H1 (cell line): ENCODE measurements at regions not wholly inside any gene's neighbourhood (a gene's known extent, or its start where the extent isn't known, plus 50 kb on each side); places are given as distances from the start of the nearest gene placed in this dataset.

Experiments
- CTCF ChIA-PET: fragments of 300-600 bp; sonication (Branson Sonifier 250); formaldehyde crosslinking; loops from one replicate; lab custom pipeline; 2021; ENCODE audit not compliant: partially characterized antibody; lab: Charles Lee
- POLR2A ChIA-PET: fragments of 300-600 bp; sonication (Branson Sonifier 250); formaldehyde crosslinking; loops from one replicate; lab custom pipeline; 2021; ENCODE audit warnings: inconsistent platforms; ENCODE audit not compliant: partially characterized antibody; lab: Charles Lee
- DNase-seq, 2 experiments: peaks; one replicate each; pipeline versions ENCODE4 v3.0.0 to v3.0.0-alpha.2; 2010 to 2022; ENCODE audit warnings: low spot score in 2 of 2, low read depth in 1 of 2, mixed read lengths in 1 of 2
- FAIRE-seq: peaks from 2 replicates; lab custom pipeline; 2011; peaks lifted over from hg19 to GRCh38; lab: Jason Lieb, UNC
- H2AFZ ChIP-seq: 2 replicates; pipeline ENCODE4 v1.8.1; 2012; ENCODE audit warnings: low read length, inconsistent platforms
- H2AK5ac ChIP-seq: 2 replicates; pipeline ENCODE4 v1.6.1; 2013; ENCODE audit warnings: low read depth, low read length
- H2BK120ac ChIP-seq: replicated peaks from 2 replicates; pipeline ENCODE3; 2013; ENCODE audit warnings: low read depth, low read length, inconsistent platforms
- H2BK12ac ChIP-seq: 2 replicates; pipeline ENCODE4 v1.6.1; 2013; ENCODE audit warnings: low read depth, low read length
- H2BK15ac ChIP-seq: 2 replicates; pipeline ENCODE4 v1.6.1; 2013; ENCODE audit warnings: low read length
- H2BK20ac ChIP-seq: 2 replicates; pipeline ENCODE4 v1.6.1; 2013; ENCODE audit warnings: low read length
- H2BK5ac ChIP-seq: 2 replicates; pipeline ENCODE4 v1.6.1; 2013; ENCODE audit warnings: low read depth, low read length
- H3K14ac ChIP-seq: 2 replicates; pipeline ENCODE4 v1.6.1; 2013; ENCODE audit warnings: inconsistent platforms; ENCODE audit not compliant: insufficient read length
- H3K18ac ChIP-seq: 2 replicates; pipeline ENCODE4 v1.6.1; 2013; ENCODE audit warnings: low read length; ENCODE audit errors: extremely low read depth
- H3K23ac ChIP-seq: 2 replicates; pipeline ENCODE4 v1.6.1; 2013; ENCODE audit warnings: inconsistent platforms; ENCODE audit not compliant: insufficient read length
- H3K23me2 ChIP-seq: 2 replicates; pipeline ENCODE4 v1.6.1; 2013; ENCODE audit warnings: low read depth, low read length
- H3K27ac ChIP-seq: 2 replicates; pipeline ENCODE4 v1.6.1; 2011; ENCODE audit warnings: low read depth, low read length, inconsistent platforms
- H3K27me3 ChIP-seq, 4 experiments: replicated peaks in 1 of 4; 1 replicate in 1 of 4; 2 replicates in 3 of 4; pipeline versions ENCODE4 v1.6.1 to v1.8.1; 2011 to 2013; ENCODE audit warnings: low read length in 3 of 4, mild to moderate bottlenecking in 3 of 4, inconsistent platforms in 2 of 4, mixed read lengths in 2 of 4, moderate library complexity in 1 of 4; ENCODE audit not compliant: control insufficient read depth in 3 of 4, insufficient read depth in 3 of 4; ENCODE audit errors: extremely low read depth in 1 of 4
- H3K36me3 ChIP-seq, 4 experiments: 2 replicates each; pipeline versions ENCODE4 v1.6.1 to v1.8.1; 2011 to 2013; ENCODE audit warnings: mild to moderate bottlenecking in 4 of 4, low read length in 3 of 4, moderate library complexity in 2 of 4, control low read depth in 1 of 4, inconsistent platforms in 1 of 4; ENCODE audit not compliant: insufficient read depth in 4 of 4, control insufficient read depth in 2 of 4
- H3K4ac ChIP-seq: replicated peaks from 2 replicates; pipeline ENCODE3; 2013; ENCODE audit warnings: low read length, low read depth, mixed read lengths, inconsistent platforms; ENCODE audit not compliant: insufficient read length
- H3K4me1 ChIP-seq, 4 experiments: replicated peaks in 1 of 4; 1 replicate in 1 of 4; 2 replicates in 3 of 4; pipeline versions ENCODE4 v1.6.1 to v1.8.1; 2011 to 2013; ENCODE audit warnings: low read length in 3 of 4, inconsistent platforms in 2 of 4, mixed read lengths in 1 of 4; ENCODE audit not compliant: insufficient read depth in 4 of 4, control insufficient read depth in 3 of 4
- H3K4me2 ChIP-seq, 2 experiments: 2 replicates each; pipeline versions ENCODE4 v1.6.1 to v1.8.1; 2011 to 2013; ENCODE audit warnings: low read depth in 2 of 2, low read length in 2 of 2, control low read depth in 1 of 2, inconsistent platforms in 1 of 2, mild to moderate bottlenecking in 1 of 2; ENCODE audit not compliant: insufficient read depth in 1 of 2
- H3K4me3 ChIP-seq, 4 experiments: fragments of 200-600, 300-600 bp in 1 of 4; sonication (generic), shearing (Covaris generic), sonication (Bioruptor Twin) in 1 of 4; 2 replicates each; pipeline versions ENCODE4 v1.5.1 to v1.8.1; 2011 to 2016; ENCODE audit warnings: low read length in 4 of 4, low read depth in 3 of 4, control low read depth in 2 of 4, inconsistent platforms in 2 of 4, mild to moderate bottlenecking in 2 of 4, mixed read lengths in 1 of 4, moderate library complexity in 1 of 4; ENCODE audit not compliant: insufficient read depth in 2 of 4; ENCODE audit errors: extremely low read depth in 1 of 4
- H3K56ac ChIP-seq: replicated peaks from 2 replicates; pipeline ENCODE3; 2013; ENCODE audit warnings: low read depth, mild to moderate bottlenecking, mixed read lengths, low read length, inconsistent platforms; ENCODE audit not compliant: insufficient read length
- H3K79me1 ChIP-seq: 2 replicates; pipeline ENCODE4 v1.6.1; 2013; ENCODE audit warnings: low read depth, low read length, control low read depth
- H3K79me2 ChIP-seq, 2 experiments: 2 replicates each; pipeline versions ENCODE4 v1.6.1 to v1.8.1; 2012 to 2013; ENCODE audit warnings: low read length in 2 of 2, mild to moderate bottlenecking in 2 of 2, inconsistent platforms in 1 of 2; ENCODE audit not compliant: insufficient read depth in 2 of 2, control insufficient read depth in 1 of 2
- H3K9ac ChIP-seq, 4 experiments: replicated peaks in 1 of 4; 1 replicate in 1 of 4; 2 replicates in 3 of 4; pipeline versions ENCODE4 v1.6.1 to v1.8.1; 2011 to 2013; ENCODE audit warnings: low read depth in 3 of 4, low read length in 3 of 4, control low read depth in 2 of 4, mild to moderate bottlenecking in 2 of 4, moderate library complexity in 2 of 4, inconsistent platforms in 1 of 4; ENCODE audit errors: extremely low read depth in 1 of 4
- H3K9me3 ChIP-seq, 2 experiments: 2 replicates each; pipeline versions ENCODE4 v1.6.1 to v1.8.1; 2012 to 2013; ENCODE audit warnings: mild to moderate bottlenecking in 2 of 2, moderate library complexity in 2 of 2, control low read depth in 1 of 2, inconsistent platforms in 1 of 2, low read depth in 1 of 2, low read length in 1 of 2, mixed read lengths in 1 of 2; ENCODE audit not compliant: insufficient read depth in 2 of 2
- H4K20me1 ChIP-seq, 2 experiments: replicated peaks in 1 of 2; 2 replicates each; pipeline versions ENCODE3 to v1.8.1; 2011 to 2013; ENCODE audit warnings: inconsistent platforms in 2 of 2, low read length in 2 of 2, mild to moderate bottlenecking in 1 of 2; ENCODE audit not compliant: insufficient read depth in 2 of 2, control insufficient read depth in 1 of 2
- H4K5ac ChIP-seq: 2 replicates; pipeline ENCODE4 v1.6.1; 2013; ENCODE audit warnings: low read length, low read depth, mixed read lengths, inconsistent platforms; ENCODE audit not compliant: insufficient read length
- H4K8ac ChIP-seq: 2 replicates; pipeline ENCODE4 v1.8.0; 2013; ENCODE audit warnings: mild to moderate bottlenecking, moderate library complexity, low read length, inconsistent platforms; ENCODE audit not compliant: insufficient read depth; ENCODE audit errors: extremely low read depth
- H4K91ac ChIP-seq: replicated peaks from 2 replicates; pipeline ENCODE3; 2013; ENCODE audit warnings: low read length, mixed read lengths, inconsistent platforms; ENCODE audit not compliant: insufficient read length
- CBX5 ChIP-seq: fragments of 300-800, 300-1000 bp; sonication (generic); IDR thresholded peaks from 2 replicates; pipeline ENCODE4 v1.7.1; 2016; ENCODE audit warnings: antibody characterized with exemption, low read length, low read depth
- CBX8 ChIP-seq: fragments of 300-800, 300-1000 bp; sonication (generic); IDR thresholded peaks from 2 replicates; pipeline ENCODE4 v1.7.1; 2016; ENCODE audit warnings: low read depth, low read length, borderline replicate concordance
- CEBPB ChIP-seq: IDR thresholded peaks from 2 replicates; pipeline ENCODE4 v1.6.1; 2012; ENCODE audit warnings: low read depth, low read length
- EGR1 ChIP-seq: IDR thresholded peaks from 2 replicates; pipeline ENCODE4 v1.6.1; 2011; ENCODE audit warnings: low read depth, low read length, borderline replicate concordance
- KDM5A ChIP-seq: fragments of 200-600 bp; IDR thresholded peaks from 2 replicates; pipeline ENCODE4 v1.7.1; 2012; ENCODE audit warnings: mild to moderate bottlenecking, low read length, inconsistent platforms, mixed read lengths
- MAFK ChIP-seq: IDR thresholded peaks from 2 replicates; pipeline ENCODE4 v1.6.1; 2012; ENCODE audit warnings: low read depth, mild to moderate bottlenecking, improper control_type of control experiment, low read length
- NANOG ChIP-seq: IDR thresholded peaks from 2 replicates; pipeline ENCODE4 v1.6.1; 2011; ENCODE audit warnings: low read length, low read depth, mild to moderate bottlenecking, inconsistent platforms; ENCODE audit not compliant: insufficient read depth, poor library complexity, severe bottlenecking
- POLR2AphosphoS5 ChIP-seq: IDR thresholded peaks from 2 replicates; pipeline ENCODE4 v1.6.1; 2011; ENCODE audit warnings: low read depth, low read length
- SP2 ChIP-seq: IDR thresholded peaks from 2 replicates; pipeline ENCODE4 v1.6.1; 2012; ENCODE audit warnings: mild to moderate bottlenecking, low read length, inconsistent platforms
- TBP ChIP-seq: IDR thresholded peaks from 2 replicates; pipeline ENCODE4 v1.6.1; 2011; ENCODE audit warnings: low read depth, low read length, improper control_type of control experiment
- TCF12 ChIP-seq: IDR thresholded peaks from 2 replicates; pipeline ENCODE4 v1.6.1; 2011; ENCODE audit warnings: low read depth, mild to moderate bottlenecking, low read length
- TF ChIP-seq, protein P1 (sequence below): IDR thresholded peaks from 2 replicates; pipeline ENCODE4 v1.6.1; 2012; ENCODE audit warnings: inconsistent platforms
- TF ChIP-seq, protein P2 (sequence below): IDR thresholded peaks from 2 replicates; pipeline ENCODE4 v1.6.1; 2012; ENCODE audit warnings: inconsistent platforms
- TF ChIP-seq, protein P3 (sequence below): IDR thresholded peaks from 2 replicates; pipeline ENCODE4 v1.6.1; 2011; ENCODE audit warnings: low read depth, mild to moderate bottlenecking, low read length; ENCODE audit not compliant: insufficient read depth

DNA sequence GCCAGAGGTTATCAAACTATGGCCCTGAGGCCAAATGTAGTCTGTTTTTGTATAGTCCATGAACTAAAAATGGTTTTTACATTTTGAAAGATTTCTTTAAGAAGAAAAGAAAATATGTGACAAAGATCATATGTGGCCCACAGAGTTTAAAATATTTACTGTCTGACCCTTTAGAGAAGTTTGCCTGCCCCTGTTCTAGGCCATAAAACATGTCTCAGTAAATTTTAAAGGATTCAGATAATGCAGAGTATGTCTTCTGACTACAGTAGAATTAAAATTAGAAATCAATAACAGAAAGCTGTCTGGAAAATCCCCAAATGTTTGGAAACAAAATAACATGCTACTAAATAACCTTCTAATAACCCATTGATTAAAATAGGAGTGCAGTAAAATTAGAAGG is 86.3 kb downstream of the KCNRG start:
- no peaks in the 10 kb centered on the region for H3K23me2 ChIP-seq
- no peak for TF ChIP-seq CEBPB
- no peak for TF ChIP-seq EGR1
- no peak for TF ChIP-seq KDM5A
- no peak for TF ChIP-seq MAFK
- TF ChIP-seq, protein P1, sequence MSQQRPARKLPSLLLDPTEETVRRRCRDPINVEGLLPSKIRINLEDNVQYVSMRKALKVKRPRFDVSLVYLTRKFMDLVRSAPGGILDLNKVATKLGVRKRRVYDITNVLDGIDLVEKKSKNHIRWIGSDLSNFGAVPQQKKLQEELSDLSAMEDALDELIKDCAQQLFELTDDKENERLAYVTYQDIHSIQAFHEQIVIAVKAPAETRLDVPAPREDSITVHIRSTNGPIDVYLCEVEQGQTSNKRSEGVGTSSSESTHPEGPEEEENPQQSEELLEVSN, result no peak
- no peak for TF ChIP-seq TBP
- no peak for TF ChIP-seq TCF12
- no peak for TF ChIP-seq CBX8
- TF ChIP-seq, protein P2, sequence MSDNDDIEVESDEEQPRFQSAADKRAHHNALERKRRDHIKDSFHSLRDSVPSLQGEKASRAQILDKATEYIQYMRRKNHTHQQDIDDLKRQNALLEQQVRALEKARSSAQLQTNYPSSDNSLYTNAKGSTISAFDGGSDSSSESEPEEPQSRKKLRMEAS, result no peak
- no peak for TF ChIP-seq NANOG
- TF ChIP-seq, protein P3, sequence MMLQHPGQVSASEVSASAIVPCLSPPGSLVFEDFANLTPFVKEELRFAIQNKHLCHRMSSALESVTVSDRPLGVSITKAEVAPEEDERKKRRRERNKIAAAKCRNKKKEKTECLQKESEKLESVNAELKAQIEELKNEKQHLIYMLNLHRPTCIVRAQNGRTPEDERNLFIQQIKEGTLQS, result no peak
- no peak for TF ChIP-seq POLR2AphosphoS5
- no peak for TF ChIP-seq CBX5
- no peak for TF ChIP-seq SP2

More for the DNA sequence above, 86.3 kb downstream of the KCNRG start:
- no peak for DNase-seq
- POLR2A ChIA-PET, result no interaction called here
- Histone ChIP-seq H3K56ac (no peak overlapping the region), H3K27ac (no peak overlapping the region), H3K14ac (no peak overlapping the region), H3K79me1 (no peaks in the 10 kb centered on the region), H2BK15ac (no peak overlapping the region), H3K27me3 (no peaks in the 10 kb centered on the region), H3K79me2 (no peaks in the 10 kb centered on the region), H3K4ac (no peak overlapping the region), H4K91ac (no peak overlapping the region), H4K5ac (no peak overlapping the region), H3K4me1 (peaks cover 0 to 3% (median 2%) of the 10 kb centered on the region in 4 experiments; a peak in 2 of 7 replicates), H3K4me2 (no peak overlapping the region), H3K4me3 (no peak overlapping the region), H2AFZ (no peak overlapping the region), H2BK20ac (no peak overlapping the region), H4K8ac (no peak overlapping the region), H3K9ac (no peak overlapping the region), H3K9me3 (no peaks in the 10 kb centered on the region; a peak in 1 of 4 replicates), H2BK5ac (no peak overlapping the region), H3K18ac (no peak overlapping the region), H3K23ac (no peak overlapping the region), H4K20me1 (no peaks in the 10 kb centered on the region), H2AK5ac (no peak overlapping the region), H2BK12ac (no peak overlapping the region), H2BK120ac (no peak overlapping the region), H3K36me3 (no peaks in the 10 kb centered on the region)
- FAIRE-seq, result no peak
- CTCF ChIA-PET, result interaction anchor here (0.8 to 1.4 kb wide), 2 partner anchors 11 to 18 kb away, joined by 3 to 5 read pairs; no protein-coding TSS in a partner anchor
